ENCODE measurements at regions not wholly inside any gene's neighbourhood (a gene's known extent, or its start where the extent isn't known, plus 50 kb on each side); places are given as distances from the start of the nearest gene placed in this dataset.

GRCh38 chr1:59150577-59151386, 146.1 kb upstream of the FGGY start:
- DNase-seq (ENCODE audit: low spot score), result no peak

- DNase-seq (ENCODE audit: low spot score), result no peak
Measured at GRCh38 chr1:59151387-59151761, 145.5 kb upstream of the FGGY start.

DNA sequence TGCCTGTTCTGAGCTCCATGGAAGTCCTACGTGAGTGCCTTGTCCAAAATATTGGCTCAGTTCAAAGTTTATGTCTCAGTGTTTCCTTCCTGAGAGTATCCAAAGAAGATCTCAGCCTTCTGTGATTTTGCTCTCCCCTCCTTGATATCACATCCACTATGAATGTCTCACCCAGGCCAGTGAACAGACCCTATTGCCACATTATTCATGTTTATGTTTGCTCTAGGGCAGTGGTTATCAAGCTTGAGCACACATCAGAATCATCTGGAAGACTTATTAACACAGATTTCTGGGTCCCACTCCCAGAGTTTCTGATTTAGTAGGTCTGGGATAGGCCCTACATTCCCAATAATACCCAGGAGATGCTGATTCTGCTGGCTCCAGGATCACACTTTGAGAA, 145.0 kb upstream of the FGGY start:
- no peak for DNase-seq (ENCODE audit: low spot score)

DNA sequence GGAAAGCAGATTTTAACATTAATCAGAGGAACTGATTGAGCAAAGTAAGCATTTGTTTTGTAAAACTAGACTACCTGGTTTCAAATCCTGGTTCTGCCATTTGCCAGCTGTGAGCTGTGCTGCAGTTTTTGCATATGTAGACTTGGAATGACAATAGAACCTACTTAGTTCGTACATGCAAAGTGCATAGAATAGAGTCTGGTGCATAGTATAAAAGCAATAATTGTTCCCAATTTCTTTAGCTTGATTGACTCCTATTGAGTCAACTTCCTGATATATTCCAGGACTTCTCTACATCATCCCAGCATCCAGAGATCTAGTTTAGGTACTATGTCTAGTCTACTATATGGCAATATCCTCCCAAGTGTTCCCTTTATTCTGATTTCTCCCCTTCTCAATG, 144.4 kb upstream of the FGGY start:
- no peak for DNase-seq (ENCODE audit: low spot score)

DNA sequence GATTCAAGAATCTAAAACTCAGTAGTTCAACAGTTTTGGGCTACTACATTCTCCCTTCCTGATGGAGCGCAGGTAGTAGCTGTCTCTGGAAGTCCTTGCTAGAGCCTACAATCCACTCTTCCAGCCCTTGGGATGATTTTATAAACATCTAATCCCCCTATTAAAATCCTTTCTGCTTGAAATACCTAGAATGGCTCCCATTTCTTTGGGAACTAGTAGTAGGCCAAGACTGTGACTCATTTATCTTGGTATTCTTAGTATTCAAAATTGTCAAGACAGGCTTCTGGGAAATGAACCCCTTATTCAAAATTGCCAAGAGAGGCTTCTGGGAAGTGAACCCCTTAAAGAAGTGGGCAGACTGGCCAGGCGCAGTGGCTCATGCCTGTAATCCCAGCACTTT, 142.5 kb upstream of the FGGY start:
- no peak for DNase-seq (ENCODE audit: low spot score)

GRCh38 chr1:59155351-59155750, 141.5 kb upstream of the FGGY start:
- DNase-seq (ENCODE audit: low spot score), result no peak

- no peak for DNase-seq (ENCODE audit: low spot score)
Measured at GRCh38 chr1:59156051-59156450, 140.8 kb upstream of the FGGY start.

DNA sequence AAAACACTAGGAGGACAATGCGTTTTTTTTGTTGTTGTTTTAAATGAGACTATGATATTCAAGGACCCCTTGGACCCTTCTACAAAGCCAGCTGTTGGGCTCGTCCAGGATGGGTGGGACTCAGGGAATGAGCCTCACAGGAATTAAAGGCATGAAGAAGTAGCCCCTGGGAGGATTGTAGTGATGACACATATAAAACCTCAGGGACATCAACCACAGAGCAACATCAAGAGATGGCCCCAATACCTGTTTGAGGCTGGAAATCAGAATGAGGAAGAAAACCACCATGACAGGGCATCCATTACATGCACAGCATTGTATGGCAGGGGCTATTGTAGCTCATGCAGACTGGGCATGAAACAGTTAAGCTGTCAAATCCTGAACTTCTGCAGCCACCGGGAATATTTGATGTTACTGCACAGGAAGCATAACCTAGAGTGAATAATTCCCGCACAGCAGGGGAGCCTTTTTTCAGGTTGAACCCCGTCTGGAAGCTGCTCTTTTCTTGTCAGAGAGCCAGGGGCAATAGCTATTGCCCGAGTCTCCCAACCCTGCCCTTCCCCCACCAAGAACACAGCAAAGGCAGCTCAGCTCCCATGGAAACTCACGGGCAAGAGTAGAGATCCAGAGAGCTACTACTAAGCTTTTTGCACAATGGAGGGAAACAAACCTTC, 140.2 kb upstream of the FGGY start:
- DNase-seq (ENCODE audit: low spot score), result peak; percentile 63

- DNase-seq (ENCODE audit: low spot score), result no peak
Measured at GRCh38 chr1:59158321-59158720, 138.6 kb upstream of the FGGY start.

DNA sequence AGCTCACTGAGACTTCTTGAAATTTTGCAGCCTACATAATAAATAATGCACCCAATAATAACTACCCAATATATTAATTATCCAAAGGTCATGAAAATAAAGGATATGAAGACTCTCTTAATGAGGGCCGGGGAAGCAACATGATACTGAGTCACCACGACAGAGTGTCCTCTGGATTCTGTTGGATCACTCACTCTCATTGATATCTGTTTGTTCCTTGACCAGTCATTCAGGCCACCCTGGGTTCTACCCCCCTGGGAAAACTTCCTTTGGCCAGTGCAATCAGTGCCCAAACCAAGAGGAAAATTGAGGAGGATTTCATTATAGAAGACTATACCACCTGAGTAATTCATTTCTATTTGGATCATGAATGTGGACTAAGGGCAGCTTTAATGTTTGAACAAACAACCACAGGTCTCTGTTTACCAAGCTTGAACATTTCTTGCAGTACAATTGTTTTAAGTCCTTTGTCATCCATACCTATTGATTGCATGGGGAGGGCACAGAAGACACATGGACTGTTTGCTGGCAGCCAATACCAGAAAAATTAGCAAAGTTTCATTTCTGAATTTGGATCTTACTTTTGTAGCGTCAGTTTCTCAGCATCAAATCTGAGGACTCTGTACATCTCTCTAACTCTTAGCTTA, 137.2 kb upstream of the FGGY start:
- DNase-seq (ENCODE audit: low spot score), result no peak

DNA sequence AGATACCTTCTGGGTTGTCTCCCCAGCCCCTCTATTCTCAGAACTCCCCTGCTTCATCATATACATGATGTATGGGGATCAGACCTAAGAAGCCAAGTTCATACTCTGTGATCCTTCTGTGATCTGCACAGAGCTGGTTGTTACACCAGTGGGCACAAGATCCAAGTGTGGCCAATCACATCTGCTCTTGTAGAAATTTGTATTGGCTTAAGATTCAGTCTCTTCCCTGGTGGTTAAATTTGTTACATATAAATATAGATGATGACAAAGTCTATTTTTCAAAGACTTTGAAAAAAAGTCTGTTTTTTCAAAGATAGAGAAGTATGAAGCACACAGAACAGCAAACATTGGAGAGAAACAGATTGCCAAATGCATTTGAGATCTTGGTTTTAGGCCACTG, 135.8 kb upstream of the FGGY start:
- DNase-seq (ENCODE audit: low spot score), result no peak

DNA sequence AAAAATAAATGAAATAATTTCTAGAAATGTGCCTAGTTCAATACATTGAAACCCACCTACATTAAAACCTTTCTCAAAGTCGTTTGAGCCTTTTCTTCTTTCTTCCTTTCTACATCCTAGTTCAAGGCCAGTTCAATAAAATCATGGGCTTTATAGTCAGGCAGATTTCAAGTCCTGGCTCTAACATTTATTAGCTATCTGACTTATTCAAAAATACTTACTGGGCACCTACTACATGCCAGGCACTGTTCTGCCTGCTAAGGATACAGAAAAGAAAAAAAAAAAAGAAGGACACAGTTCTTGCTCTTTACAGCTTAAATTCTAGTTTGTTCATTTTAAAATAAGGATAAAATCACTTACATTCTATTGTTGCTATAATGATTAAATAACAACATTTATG, 134.2 kb upstream of the FGGY start:
- no peak for DNase-seq (ENCODE audit: low spot score)

GRCh38 chr1:59163268-59164092, 133.4 kb upstream of the FGGY start:
- DNase-seq (ENCODE audit: low spot score), result no peak

GRCh38 chr1:59164371-59164770, 132.5 kb upstream of the FGGY start:
- DNase-seq (ENCODE audit: low spot score), result no peak

GRCh38 chr1:59165353-59165752, 131.5 kb upstream of the FGGY start:
- DNase-seq (ENCODE audit: low spot score), result no peak

DNA sequence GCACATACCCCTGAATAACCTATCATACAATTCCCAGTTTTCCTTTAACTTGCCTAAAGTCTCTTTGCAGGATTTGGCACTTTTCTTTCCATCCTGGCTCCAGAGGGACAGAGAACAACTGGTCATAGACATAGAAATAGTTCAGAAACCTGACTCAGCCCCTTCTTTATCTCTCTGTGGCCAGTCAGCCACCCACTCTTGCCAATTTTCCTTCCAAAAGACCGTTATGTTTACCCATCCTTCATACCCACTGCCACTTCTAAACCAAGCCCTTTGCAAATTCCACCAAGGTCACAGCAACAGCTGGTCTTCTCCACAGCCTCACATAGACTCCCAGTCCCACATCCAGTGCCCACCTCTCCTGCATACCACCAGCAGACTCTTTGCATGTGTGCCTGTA, 127.2 kb upstream of the FGGY start:
- no peak for DNase-seq (ENCODE audit: low spot score)

DNA sequence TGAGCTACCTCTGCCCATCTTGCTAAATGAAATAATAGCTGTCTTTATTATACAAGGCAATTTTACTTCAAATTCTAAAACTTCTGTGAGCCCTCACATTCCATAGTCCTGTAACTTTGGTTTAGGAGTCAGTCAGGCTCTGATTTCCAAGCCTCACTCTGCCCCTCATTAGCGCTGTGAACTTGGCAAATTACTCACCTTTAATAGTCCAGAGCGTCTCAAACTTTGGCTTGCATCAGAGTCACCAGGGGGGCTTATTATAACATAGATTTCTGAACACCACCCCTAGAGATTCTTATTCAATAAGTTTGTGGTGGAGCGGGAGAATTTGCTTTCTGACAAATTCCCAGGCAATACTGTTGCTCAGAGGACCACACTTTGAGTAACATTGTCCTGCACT, 126.2 kb upstream of the FGGY start:
- DNase-seq (ENCODE audit: low spot score), result no peak

DNA sequence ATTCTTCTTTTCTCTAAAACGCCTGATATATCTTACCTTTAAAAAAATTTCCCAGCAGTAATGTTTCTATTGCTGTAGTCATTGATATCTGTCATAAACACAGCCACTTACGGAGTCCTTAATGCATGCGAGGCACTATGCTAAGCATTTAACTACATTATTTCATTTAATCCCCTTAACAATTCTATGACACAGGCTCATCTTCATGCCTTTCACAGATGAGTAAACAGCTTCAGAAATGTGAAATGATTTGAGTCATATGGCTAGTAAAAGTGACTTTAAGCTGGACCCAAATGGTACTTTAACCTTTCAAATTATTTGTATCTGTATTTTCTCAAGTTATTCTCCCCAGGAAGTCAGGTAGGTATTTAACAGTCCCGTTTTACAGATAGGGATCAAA, 125.1 kb upstream of the FGGY start:
- DNase-seq (ENCODE audit: low spot score), result no peak

DNA sequence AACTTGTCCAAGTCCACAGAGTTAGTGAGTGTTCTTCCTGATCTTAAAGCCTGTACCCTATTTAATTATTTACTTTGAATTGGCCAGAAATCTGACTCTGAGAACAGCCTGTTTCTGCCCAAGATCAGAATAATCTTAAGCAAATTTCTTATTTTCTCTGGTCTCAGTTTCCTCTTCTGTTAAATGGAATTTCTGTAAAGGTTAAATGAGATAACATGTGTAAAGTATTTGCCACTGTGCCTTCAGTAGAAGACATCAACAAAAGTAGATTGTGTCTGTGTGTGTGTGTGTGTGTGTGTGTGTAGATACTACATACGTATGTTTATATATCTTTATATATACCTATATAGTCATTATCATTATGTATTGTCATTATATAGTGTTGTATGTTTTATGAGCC, 124.2 kb upstream of the FGGY start:
- DNase-seq (ENCODE audit: low spot score), result no peak

DNA sequence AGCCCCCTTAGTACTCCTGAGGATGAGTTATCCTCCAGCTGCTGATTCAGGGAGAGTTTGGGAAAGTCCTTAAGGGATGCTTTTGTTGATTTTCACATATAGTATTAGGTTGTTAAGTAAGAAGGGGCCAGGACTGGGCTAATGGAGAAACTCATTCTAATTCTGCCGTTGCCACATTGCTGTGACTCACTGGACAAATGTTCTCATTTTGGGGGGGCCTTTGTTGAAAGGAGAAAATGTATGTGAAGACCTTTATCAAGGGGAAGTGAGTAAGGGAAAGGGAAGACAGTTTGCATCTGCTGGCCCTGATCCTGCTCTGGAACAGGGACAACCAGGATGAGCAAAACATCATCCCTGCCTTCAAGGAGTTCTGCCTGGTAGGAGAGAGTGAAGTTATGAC, 123.2 kb upstream of the FGGY start:
- no peak for DNase-seq (ENCODE audit: low spot score)

DNA sequence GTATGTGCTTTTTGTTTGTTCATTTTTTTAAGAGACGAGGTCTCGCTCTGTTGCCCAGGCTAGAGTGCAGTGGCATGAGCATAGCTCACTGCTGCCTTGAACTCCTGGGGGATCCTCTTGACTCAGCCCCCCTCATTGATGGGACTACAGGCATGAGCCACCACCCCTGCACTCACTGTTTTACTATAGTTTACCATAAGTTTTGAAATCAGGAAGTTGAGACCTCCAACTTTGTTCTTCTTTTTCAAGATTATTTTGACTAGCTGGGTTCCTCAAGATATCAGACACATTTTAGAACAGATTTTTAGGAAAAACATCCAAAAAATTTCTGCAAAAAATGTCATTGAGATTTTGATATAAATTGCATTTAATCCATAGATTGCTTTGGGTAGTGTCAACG, 120.4 kb upstream of the FGGY start:
- no peak for DNase-seq (ENCODE audit: low spot score)

DNA sequence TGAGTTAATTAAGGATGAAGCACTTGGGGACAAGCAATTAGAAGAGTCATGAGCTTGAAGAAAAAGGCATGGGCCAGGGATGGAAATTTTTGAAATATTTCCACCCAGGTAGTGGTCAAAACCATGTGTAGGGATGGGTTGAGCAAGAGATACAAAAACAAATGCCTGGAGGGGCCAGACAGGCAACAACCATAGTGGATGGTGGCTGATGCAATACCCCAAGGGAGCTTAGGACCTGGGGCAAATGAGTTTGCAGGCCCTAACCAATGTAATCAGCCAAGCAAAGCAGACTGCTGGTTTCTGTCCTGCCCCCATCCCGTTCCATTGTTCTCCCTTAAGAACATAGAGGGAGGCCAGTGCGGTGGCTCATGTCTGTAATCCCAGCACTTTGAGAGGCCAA, 119.1 kb upstream of the FGGY start:
- DNase-seq (ENCODE audit: low spot score), result no peak
